ENCODE measurements at regions not wholly inside any gene's neighbourhood (a gene's known extent, or its start where the extent isn't known, plus 50 kb on each side); places are given as distances from the start of the nearest gene placed in this dataset.

DNA sequence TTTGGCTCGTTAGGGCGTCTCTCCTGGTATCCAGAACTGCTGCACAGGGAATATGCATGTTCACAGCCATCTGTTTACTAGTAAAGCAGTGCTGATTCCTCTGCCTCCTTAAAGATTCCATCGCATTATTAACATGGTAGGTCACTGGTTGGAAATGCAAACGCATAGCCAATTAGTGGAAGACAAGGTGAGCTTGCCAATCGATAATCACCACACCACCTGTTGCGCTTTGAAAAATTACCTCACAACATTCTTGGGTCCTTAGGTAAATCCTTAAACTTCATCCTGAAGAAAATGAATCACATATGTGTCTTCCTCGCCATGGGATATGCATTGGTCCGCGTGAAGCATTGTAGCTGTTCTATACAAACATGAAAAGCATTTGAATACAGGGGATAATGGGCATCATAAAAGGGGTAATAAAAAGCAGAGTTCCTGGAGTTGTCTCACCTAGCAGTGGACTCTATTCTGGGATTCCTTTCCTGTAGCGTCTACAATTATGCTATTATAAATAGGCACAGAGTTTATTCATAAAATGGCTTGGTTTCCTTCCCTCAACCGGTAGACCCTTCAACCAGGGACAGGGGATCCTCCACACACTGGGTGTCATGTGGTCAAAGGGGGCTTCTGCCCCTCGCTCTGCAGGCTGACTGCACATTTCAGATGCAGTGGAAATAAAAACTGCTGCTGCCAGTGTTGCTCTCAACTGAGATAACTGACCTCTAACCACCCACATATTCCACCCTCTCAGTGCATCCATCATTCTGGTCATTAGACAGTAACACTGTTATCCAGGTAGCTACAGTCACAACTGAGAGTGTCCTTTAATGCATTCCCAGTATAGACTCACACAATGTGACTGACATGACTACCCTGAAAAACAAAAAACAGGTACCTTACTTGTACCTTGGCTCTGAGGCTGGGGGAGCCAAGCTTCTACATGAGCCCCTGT lies 389.2 kb upstream of the NFE2L3 start:
- DNase-seq = no peak

DNA sequence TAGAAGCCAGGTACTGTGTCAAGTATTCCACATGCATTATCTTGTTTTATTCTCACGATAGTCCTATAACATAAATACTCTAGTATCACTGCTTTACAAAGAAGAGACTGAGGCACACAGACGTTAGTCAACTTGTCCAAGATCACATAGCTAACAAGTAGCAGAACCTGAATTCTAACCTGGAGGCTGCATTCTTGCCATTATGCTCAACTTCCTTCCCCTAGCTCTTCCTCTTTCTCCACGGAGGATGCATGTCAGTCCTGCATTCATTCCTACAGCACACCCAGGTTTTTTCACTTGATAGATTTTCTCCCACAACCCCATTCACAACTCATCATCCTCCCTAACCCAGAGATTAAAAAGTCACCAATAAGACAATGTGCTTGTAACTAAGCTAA lies 388.5 kb upstream of the NFE2L3 start:
- DNase-seq = no peak

DNA sequence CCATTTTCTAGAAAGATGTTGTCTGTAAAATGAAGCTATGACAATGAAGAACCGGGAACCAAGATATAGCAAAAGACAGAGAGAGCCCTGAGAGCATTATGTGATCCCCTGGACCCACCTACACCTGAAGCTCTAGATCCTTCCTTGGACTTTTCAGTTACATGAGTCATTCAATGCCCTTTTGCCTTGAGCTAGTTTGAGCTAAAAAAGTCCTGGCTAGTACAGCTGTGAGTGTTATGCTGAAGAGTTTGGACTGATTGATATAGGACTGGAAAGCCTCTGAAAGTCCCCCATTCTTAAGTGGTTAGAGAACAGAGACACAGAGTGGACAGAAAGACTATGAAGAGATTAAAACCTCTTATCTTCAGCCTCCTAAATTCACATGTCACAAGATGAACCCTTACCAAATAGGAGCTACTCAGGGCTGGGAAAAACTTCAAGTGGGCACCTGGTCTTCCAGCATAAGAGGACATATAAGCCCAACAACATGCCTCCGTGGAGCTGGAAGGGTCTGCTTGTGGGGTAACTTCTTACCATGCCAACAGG lies 386.8 kb upstream of the NFE2L3 start:
- DNase-seq = no peak

DNA sequence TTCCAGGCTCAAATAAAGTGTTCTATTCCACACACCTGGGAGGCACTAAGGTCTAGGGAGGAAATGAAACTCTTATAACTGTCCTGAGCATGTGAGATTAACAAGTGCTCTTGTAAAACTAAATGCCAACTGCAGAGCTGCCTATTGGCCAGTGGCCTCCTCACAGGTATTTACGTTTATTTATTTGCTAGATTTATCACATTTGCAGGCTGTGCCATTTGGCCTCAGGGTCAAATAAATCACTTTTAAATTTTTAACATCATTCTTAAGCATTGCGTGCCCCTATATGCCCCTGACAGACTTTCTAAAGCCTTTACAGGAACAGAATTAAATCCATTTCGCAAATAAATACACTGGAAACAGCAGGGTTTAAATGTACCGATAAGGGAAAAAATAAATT lies 381.8 kb upstream of the NFE2L3 start:
- no peak for DNase-seq

DNA sequence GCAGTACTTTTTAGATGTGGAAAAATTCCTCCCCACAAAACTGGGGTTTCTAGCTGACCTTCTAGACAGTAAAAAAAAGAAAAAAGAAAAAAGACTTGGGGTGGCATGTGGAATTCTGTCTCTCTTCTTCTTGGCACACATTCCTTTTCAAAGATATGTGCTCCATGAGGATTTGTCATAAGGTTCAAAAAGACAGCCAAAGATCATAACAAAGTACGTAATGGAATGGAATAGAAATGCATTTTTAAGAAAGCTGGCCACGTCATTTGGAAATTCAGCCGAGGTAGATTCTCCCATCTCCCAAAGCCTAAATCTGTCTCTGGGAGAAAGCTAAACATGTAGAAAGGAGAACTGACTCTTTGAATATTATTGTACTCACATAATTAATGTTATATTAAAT lies 381.3 kb upstream of the NFE2L3 start:
- no peak for DNase-seq

DNA sequence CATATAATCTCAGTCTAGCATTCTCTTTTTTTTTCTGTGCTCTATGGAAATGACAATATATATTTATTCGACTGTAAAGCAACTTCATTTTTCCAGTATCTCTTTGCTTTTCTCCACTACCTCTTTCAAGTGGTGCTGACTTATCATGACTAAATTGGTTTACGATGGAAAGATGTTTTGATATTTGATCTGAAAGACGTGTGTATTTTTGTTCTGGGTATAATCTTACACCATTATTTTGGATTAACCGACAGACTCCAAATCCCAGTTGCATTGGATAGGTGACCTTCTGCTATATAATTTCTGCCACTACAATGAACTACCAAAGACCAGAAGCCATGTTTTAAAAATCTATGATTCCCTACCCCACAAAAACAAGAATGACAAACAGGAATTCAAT lies 380.5 kb upstream of the NFE2L3 start:
- no peak for DNase-seq

DNA sequence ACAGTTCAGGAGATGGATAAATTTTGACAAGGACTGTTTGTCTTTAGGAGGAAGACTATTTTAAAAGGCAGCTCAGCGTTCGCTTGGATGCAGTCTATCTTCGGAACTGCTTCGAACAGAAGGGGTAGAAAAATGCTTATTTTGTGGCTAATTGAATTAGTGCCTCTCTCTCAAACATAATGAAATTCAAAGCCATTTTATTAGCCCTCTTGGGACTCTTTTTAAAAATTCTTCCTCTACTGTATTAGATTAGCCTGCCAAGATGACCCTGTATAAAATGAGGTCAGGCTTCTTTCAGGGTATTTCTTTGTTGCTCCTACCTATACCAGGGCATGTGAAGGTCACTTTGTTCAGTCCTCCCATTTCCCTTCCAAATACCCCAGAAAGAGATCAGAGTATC lies 379.2 kb upstream of the NFE2L3 start:
- DNase-seq = no peak

DNA sequence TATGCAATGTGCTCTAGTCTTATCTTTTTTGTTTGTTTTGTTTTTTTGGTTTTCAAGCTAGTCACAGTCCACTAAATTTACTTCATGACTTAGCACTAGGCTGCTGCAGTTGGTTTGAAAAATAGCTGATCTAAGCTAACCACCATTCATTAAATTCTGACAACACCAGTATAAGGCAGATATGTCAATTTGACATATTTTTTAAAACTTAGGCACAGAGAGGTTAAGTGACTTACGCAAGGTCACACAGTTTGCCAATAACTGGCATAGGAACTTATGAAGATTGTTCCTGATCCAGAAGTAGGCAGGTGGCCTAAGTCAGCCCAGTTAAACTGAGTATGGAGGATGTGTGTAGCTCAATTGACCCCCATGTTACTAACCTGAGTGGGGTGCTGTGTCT lies 377.3 kb upstream of the NFE2L3 start:
- no peak for DNase-seq

DNA sequence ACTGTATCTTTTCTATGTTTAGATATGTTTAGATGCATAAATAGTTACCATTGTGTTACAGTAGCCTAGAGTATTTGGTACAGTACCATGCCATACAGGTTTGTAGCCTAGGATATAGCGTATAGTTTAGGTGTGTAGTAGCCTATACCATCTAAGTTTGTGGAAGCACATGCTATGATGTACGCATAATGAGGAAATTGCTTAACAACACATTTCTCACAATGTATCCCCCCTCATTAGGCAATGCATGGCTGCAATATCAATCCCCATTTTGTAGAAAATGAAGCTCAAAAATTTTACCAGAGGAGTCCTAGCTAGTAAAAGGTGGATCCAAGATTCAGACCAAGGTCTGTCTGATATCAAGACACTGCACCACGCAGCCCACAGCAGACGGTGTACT lies 376.4 kb upstream of the NFE2L3 start:
- DNase-seq = no peak

DNA sequence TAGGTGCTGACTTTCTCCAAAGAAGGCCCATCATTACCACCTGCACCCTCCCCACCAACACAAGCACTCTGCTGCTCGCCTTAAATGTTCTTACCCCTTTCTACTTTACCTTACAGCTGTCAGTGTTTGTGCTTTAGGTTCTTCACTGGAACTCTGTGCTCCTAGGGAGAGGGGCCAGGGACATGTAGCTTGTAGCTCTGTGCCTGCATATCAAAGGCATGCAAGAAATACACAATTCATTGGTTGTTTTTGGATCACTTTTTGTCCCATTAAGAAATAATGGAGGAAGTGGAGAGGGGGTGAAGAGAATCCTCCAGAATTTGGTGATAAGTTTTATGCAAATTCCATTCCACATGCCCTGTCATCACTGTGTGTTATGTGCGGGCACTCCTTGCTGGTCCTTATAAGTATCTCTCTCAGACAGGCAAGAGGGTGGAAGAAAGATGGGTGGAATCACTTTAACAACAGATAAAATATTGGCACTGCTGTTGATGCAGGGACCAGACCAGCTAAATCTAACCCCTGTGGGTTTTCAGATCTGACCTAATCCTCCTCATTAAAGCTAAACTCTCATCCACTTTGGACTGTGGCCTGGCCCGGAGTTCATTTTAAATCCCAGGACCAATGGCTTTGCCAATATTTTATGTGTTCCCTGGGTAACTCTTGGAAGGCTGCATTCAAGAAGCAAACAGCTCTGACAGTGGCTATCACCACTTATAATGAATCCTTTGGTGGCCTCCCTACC lies 375.8 kb upstream of the NFE2L3 start:
- DNase-seq = no peak

DNA sequence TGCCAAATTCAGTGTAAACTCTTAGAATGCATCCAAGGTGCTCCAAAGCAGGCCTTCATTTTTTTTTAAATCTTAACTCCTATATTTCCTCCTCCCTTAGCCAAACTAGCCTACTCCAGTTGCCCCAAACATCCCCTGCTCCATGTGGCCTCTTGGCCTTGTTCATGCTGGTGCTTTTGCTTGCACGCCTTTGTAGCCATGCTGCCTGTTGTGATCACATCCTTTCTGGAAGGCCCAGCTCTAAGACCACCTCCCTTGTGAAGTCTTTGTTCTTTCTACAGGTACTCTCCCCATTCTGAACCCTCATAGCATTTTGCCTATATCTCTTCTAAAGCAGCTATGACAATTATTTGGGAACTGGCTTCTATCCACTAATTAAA lies 375.3 kb upstream of the NFE2L3 start:
- no peak for DNase-seq

DNA sequence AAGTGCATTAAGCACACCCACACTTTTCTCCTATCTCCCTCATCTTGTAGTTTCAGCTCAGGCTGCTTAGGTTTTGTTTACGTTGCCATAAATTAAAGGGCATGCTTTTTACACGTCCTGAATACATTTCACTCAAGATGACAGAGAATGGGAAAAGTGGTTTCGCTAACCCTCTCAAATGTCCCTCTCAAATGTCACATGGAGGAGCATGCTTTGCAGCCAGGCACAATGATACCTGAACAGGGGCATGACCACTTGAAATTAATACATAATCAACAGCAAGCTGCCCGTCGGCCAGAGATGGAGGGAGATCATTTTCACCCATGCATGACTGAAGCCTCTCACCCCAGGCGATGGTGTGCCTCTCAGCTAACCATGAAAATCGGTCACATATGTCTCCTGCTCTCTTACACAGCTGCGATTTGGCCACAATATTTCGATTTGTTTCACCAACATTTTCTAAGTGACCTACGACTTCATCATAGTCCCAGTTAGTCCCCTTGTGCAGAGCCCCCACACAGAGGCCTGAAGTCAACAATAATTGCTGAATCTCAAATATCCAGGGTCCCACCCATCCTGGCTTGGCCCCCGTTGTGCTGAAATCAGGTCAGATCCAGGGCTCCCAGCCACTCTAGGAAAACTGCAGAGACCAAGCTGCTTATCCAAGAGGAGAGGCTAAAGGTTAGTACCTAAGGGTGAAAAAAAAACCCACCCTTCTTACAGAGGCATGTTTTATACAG lies 373.9 kb upstream of the NFE2L3 start:
- DNase-seq = no peak

DNA sequence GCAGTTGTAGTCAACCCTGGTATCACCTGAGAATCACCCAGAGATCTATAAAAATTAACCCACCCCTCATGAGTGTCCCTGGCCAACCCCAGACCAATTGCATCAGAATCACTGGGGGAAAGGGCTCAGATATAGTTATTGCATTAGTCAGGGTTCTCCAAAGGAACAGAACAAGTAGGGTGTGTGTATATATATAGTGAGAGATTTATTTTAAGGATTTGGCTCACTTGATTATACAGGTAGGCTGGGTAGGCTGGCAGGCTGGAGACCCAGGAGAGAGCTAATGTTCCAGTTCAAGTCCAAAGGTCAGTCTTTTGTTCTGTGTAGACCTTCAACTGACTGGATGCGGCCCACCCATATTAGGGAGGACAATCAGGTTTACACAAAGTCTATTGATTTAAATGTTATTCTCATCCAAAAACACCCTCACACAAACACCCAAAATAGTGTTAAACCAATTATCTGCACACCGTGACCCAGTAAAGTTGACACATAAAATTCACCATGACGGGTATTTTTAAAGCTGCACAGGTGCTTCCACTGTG lies 372.9 kb upstream of the NFE2L3 start:
- DNase-seq = no peak

DNA sequence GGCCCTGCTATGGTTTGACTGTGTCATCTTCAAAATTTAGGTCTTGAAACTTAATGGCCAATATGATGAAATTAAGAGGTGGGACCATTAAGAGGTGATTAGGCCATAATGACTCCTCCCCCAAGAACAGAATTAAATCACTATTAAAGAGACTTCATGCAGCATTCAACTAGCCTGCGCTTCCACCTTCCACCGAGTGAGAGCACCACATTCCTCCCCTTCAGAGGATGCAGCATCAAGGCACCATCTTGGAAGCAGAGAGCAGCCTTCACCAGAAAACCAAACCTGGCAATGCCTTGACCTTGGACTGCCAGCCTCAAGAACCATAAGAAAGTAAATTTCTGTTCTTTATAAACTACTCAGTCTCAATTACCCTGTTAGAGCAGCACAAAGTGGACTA lies 371.1 kb upstream of the NFE2L3 start:
- no peak for DNase-seq

DNA sequence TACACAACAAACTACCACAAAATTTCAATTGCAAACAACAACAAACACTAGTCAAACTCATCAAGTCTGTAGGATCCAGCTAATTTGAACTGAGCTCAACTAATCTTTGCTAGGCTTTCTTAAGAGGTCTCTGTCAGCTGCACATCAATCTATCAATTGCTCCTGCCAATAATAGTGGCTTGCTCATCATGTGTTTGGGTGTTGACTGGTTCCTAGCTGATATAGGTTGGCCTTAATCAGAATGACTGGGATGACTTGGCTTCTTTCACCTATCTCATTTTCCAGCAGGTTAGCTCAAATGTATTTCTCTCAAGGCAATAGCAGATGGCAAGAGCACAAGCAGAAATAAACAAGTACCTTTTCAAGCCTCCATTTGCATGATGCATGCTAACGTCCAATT lies 370.3 kb upstream of the NFE2L3 start:
- no peak for DNase-seq

DNA sequence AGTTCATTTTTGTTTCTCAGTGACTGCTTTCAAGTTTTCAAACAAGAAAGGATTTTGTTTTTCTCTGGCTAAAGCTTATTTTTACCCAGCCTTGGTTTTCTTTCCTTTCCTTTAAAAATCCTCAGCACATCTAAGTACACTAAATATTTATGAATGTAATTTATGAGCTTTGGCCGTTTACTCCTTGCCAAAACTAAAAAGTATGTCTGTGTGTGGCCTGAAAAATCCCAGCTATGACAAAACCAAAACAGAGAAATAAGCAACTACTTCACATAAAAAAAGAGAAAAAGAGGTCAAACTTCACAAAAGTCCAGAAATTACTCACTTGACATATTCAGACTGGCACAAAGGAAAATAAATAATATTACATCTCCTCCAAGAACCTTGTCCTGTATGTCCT lies 365.1 kb upstream of the NFE2L3 start:
- DNase-seq = no peak

DNA sequence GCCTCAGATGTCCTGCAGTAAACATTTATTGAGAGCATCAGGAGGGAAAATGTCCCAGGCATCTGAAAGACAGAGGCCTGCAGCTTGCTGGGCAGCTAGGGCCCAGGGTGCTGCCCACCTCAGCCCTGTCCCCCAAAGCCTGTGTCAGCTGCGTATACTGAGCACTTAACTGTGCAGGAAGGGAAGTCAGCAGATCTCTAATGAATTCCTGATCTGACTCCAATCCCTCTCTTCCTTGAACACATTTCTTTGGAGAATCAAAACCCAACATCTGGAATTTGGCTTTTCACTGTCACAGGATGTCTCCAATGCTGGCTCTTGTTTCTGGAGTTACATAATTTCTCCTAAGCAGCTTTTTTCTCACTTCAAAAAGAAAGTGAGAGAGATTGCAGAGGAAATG lies 364.7 kb upstream of the NFE2L3 start:
- DNase-seq = no peak

DNA sequence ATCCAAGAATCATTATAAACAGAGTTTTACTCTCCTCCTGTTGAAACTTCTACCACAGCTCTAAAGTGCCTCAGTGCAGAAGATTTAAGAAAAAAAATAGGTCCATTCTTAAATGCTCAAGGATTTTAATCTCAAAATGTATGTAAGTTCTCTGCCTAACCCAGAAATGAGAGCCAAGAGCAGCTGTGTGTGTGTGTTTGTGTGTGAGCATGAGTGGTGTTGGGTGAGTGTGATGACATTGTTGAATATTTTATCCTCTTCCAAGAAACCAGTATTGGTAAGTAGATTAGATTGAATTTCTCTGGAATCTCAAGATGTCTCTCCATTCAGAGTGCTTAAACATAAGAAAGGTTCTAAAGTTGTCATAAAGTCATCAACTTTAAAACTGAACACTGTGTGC lies 363.6 kb upstream of the NFE2L3 start:
- no peak for DNase-seq

DNA sequence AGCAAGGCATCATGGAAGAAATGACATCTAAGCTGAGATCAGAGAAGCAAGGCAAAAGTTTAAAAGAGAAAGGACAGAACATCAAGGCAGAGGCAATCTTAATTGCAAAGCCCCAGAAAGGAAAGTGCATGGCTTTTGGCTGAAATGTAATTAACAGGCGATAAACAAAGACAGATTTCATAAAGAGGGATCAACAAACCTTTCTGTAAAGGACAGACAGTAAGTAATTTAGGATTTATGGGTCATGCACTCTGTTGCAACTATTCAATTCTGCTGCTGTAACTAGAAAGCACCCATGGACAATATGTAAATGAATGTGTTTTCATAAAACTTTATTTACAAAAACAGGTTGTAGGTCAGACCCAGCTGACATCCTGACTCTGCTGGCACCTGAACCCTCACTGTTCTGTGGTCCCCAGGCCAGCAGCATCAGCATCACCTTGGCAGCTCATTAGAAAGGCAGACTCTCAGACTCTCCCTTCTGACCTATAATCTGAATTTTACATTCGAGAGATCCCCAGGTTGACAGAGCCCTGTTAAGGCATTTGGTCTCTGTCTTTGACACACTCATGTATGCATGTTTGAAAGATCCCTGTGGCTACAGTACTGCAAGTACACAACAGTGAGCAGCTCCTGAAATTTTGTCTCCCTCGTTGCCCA lies 362.9 kb upstream of the NFE2L3 start:
- DNase-seq = no peak

DNA sequence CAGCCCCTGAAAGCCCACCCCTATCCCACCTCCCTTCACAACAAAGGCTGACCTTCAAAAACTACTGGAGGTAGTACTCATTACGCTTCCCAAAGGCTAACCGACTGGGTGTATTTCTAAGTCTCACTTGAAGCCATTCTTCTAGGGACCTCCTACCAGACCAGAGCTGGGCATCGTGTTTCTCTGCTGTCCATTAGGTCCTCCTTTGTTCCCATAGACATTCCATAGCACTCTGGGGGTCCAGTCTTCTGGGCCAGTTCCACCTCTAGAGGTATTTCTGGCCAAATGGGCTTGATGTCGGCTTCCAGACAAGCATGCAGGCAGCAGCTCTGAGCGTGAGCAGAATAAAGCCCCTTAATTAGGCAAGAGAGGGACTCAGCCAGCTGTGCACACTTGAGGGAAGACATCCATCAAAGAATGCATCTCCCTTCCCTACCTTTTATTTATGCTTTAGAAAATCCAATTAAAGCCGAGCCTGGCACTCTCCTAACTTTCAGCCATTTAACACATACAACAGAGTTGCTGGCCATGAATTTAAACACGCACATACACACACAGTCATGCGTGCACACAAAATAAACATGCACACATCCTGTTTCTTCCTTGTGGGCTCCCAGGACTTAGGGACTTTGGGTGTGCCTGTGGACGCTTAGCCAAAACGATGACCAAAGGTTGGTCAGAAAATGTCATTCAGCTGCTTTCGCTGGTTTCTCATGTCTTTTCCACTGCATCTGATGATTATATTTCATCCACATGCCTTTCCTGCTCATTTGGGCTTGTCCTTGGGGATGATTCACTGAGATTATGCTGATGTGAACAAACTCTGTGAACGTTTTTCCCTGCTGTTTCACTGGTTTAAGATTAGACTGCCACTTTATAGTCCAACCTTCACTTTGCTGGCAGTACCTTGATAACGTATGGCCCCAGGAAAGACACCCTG lies 362.0 kb upstream of the NFE2L3 start:
- DNase-seq = no peak

DNA sequence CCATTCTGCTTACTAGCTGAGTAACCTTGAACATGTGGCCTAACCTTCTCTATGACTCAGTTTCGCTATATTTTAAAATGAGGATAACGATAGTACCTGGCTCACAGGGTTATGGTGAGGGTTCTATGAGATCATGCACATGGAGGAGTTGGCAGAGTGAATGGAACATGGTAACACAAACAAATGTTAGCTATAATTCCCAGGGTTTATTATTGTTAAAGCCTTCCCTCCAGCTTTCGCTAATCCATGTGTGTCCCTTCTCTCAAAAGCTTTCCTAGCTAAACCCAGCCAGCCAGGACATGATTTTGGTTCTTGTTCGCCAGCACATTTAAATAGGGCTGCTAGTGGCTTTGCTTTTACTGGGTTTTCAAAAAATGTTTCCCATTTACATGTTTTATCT lies 361.0 kb upstream of the NFE2L3 start:
- DNase-seq = no peak

All from CD4-positive, alpha-beta T cell treated with Interleukin-21 for 1 hour (primary cell).